GM19239 (cell line): ENCODE measurements at regions not wholly inside any gene's neighbourhood (a gene's known extent, or its start where the extent isn't known, plus 50 kb on each side); places are given as distances from the start of the nearest gene placed in this dataset.

ENCODE experiments used
- DNase-seq: peaks from one replicate; pipeline ENCODE4 v3.0.0; 2011; ENCODE audit warnings: low spot score; ENCODE audit not compliant: insufficient read length
- FAIRE-seq: peaks from 2 replicates; lab custom pipeline; 2011; peaks lifted over from hg19 to GRCh38; lab: Jason Lieb, UNC

GRCh38 chr3:18838758-18839157 is 309.6 kb upstream of the KCNH8 start:
- no peak for FAIRE-seq
- no peak for DNase-seq

- no peak for DNase-seq
- no peak for FAIRE-seq
Measured at GRCh38 chr3:18837137-18837755, 311.1 kb upstream of the KCNH8 start.

- FAIRE-seq (no peak), DNase-seq (no peak)
Measured at GRCh38 chr3:18835021-18835420, 313.3 kb upstream of the KCNH8 start.

GRCh38 chr3:18830087-18830486 is 318.2 kb upstream of the KCNH8 start:
- FAIRE-seq (no peak), DNase-seq (no peak)

GRCh38 chr3:18828637-18829036 is 319.7 kb upstream of the KCNH8 start:
- no peak for DNase-seq
- FAIRE-seq: no peak

GRCh38 chr3:18827664-18828063 is 320.6 kb upstream of the KCNH8 start:
- FAIRE-seq: no peak

GRCh38 chr3:18825665-18826064 is 322.6 kb upstream of the KCNH8 start:
- FAIRE-seq: no peak
- no peak for DNase-seq

More at GRCh38 chr3:18827664-18828063, 320.6 kb upstream of the KCNH8 start:
- DNase-seq: no peak

- DNase-seq: no peak
- FAIRE-seq: no peak
Measured at GRCh38 chr3:18813300-18813699, 335.0 kb upstream of the KCNH8 start.

GRCh38 chr3:18812316-18812715 is 336.0 kb upstream of the KCNH8 start:
- no peak for DNase-seq

GRCh38 chr3:18810306-18810661 is 338.0 kb upstream of the KCNH8 start:
- DNase-seq: no peak

More at GRCh38 chr3:18812316-18812715, 336.0 kb upstream of the KCNH8 start:
- no peak for FAIRE-seq

GRCh38 chr3:18809640-18810305 is 338.5 kb upstream of the KCNH8 start:
- FAIRE-seq (no peak), DNase-seq (no peak)

More at GRCh38 chr3:18810306-18810661, 338.0 kb upstream of the KCNH8 start:
- no peak for FAIRE-seq

- FAIRE-seq: no peak
- DNase-seq: no peak
Measured at GRCh38 chr3:18808429-18808828, 339.9 kb upstream of the KCNH8 start.

- FAIRE-seq (no peak), DNase-seq (no peak)
Measured at GRCh38 chr3:18807593-18807992, 340.7 kb upstream of the KCNH8 start.

GRCh38 chr3:18806633-18807032 is 341.7 kb upstream of the KCNH8 start:
- DNase-seq: no peak
- no peak for FAIRE-seq

- no peak for DNase-seq
Measured at GRCh38 chr3:18797378-18797777, 350.9 kb upstream of the KCNH8 start.

GRCh38 chr3:18795078-18795477 is 353.2 kb upstream of the KCNH8 start:
- no peak for FAIRE-seq

More at GRCh38 chr3:18797378-18797777, 350.9 kb upstream of the KCNH8 start:
- no peak for FAIRE-seq

GRCh38 chr3:18791752-18792151 is 356.6 kb upstream of the KCNH8 start:
- DNase-seq (no peak), FAIRE-seq (no peak)

More at GRCh38 chr3:18795078-18795477, 353.2 kb upstream of the KCNH8 start:
- DNase-seq: no peak

GRCh38 chr3:18791182-18791581 is 357.1 kb upstream of the KCNH8 start:
- FAIRE-seq (no peak), DNase-seq (no peak)

GRCh38 chr3:18790384-18790783 is 357.9 kb upstream of the KCNH8 start:
- FAIRE-seq (no peak), DNase-seq (no peak)

GRCh38 chr3:18789734-18790133 is 358.6 kb upstream of the KCNH8 start:
- FAIRE-seq (no peak), DNase-seq (no peak)

- DNase-seq (no peak), FAIRE-seq (no peak)
Measured at GRCh38 chr3:18787441-18787840, 360.9 kb upstream of the KCNH8 start.
